Natural killer cell treated with Interleukin-12 subunit alpha and Interleukin-12 subunit beta and Interleukin-15 and Interleukin-18, amount 100 ng/mL, for 72 hours (primary cell): ENCODE measurements at regions not wholly inside any gene's neighbourhood (a gene's known extent, or its start where the extent isn't known, plus 50 kb on each side); places are given as distances from the start of the nearest gene placed in this dataset.

Source experiments
- ATAC-seq, 2 donors: fragments of 150-1000 bp; cut with Tn5 transposase in 1 of 2; sonication (Bioruptor Pico), chemical (Tn5 transposase) in 1 of 2; 2 replicates each; pipeline ENCODE4 v1.10.0; 2021
- DNase-seq: peaks from one replicate; pipeline ENCODE4 v3.0.0; 2022; ENCODE audit warnings: low spot score
- H3K27ac Mint-ChIP-seq, 2 donors: 1 replicate in 1 of 2; 2 replicates in 1 of 2; pipeline ENCODE4 v1.8.0; 2022; ENCODE audit warnings: mixed read lengths in 2 of 2, mild to moderate bottlenecking in 1 of 2, moderate library complexity in 1 of 2
- H3K27me3 Mint-ChIP-seq, 2 donors: 1 replicate in 1 of 2; 2 replicates in 1 of 2; pipeline ENCODE4 v1.8.0; 2022; ENCODE audit warnings: mixed read lengths in 2 of 2
- H3K36me3 Mint-ChIP-seq: one replicate; pipeline ENCODE4 v1.8.0; 2022; ENCODE audit warnings: mixed read lengths
- H3K4me1 Mint-ChIP-seq, 2 donors: 1 replicate in 1 of 2; 2 replicates in 1 of 2; pipeline ENCODE4 v1.8.0; 2022; ENCODE audit warnings: low read depth in 2 of 2, mixed read lengths in 2 of 2, mild to moderate bottlenecking in 1 of 2
- H3K4me3 Mint-ChIP-seq: one replicate; pipeline ENCODE4 v1.8.0; 2022; ENCODE audit warnings: mixed read lengths
- H3K9me3 Mint-ChIP-seq: 2 replicates; pipeline ENCODE4 v1.8.0; 2022; ENCODE audit warnings: mixed read lengths

- Mint-ChIP-seq H3K36me3 (no peaks in the 10 kb centered on the region), H3K27ac (no peak overlapping the region), H3K4me3 (no peak overlapping the region), H3K4me1 (peaks cover 5% of the 10 kb centered on the region in 2 donors), H3K27me3 (peaks cover 24 to 26% of the 10 kb centered on the region in 2 donors), H3K9me3 (no peaks in the 10 kb centered on the region)
- ATAC-seq (no peak), DNase-seq (no peak)
Measured at GRCh38 chr6:17047889-17048288, 54.0 kb upstream of the STMND1 start.

- ATAC-seq = no peak
- Mint-ChIP-seq H3K27me3 (peaks cover 27 to 31% of the 10 kb centered on the region in 2 donors), H3K9me3 (no peaks in the 10 kb centered on the region), H3K4me3 (no peak overlapping the region), H3K4me1 (peaks cover 5% of the 10 kb centered on the region in 2 donors), H3K36me3 (no peaks in the 10 kb centered on the region), H3K27ac (no peak overlapping the region)
- no peak for DNase-seq
Measured at GRCh38 chr6:17045581-17046322, 56.1 kb upstream of the STMND1 start.

- no peak overlapping the region for H3K4me3 Mint-ChIP-seq
- H3K27ac Mint-ChIP-seq = no peak overlapping the region
- no peak for ATAC-seq
- DNase-seq = no peak
- H3K36me3 Mint-ChIP-seq = no peaks in the 10 kb centered on the region
- H3K9me3 Mint-ChIP-seq = no peaks in the 10 kb centered on the region
- H3K27me3 Mint-ChIP-seq = peaks cover 29 to 36% of the 10 kb centered on the region in 2 donors
- peaks cover 5% of the 10 kb centered on the region in 2 donors for H3K4me1 Mint-ChIP-seq
Measured at GRCh38 chr6:17043148-17043522, 58.7 kb upstream of the STMND1 start.

- no peaks in the 10 kb centered on the region for H3K9me3 Mint-ChIP-seq
- no peaks in the 10 kb centered on the region for H3K36me3 Mint-ChIP-seq
- peaks cover 5% of the 10 kb centered on the region in 2 donors for H3K4me1 Mint-ChIP-seq
- ATAC-seq (no peak), DNase-seq (no peak)
- H3K27me3 Mint-ChIP-seq = peaks cover 26 to 39% of the 10 kb centered on the region in 2 donors
- H3K4me3 Mint-ChIP-seq = no peak overlapping the region
- no peak overlapping the region for H3K27ac Mint-ChIP-seq
Measured at GRCh38 chr6:17042422-17043147, 59.3 kb upstream of the STMND1 start.

- Mint-ChIP-seq H3K4me3 (no peak overlapping the region), H3K4me1 (peaks cover 5% of the 10 kb centered on the region in 2 donors), H3K36me3 (no peaks in the 10 kb centered on the region), H3K27ac (no peak overlapping the region), H3K9me3 (no peaks in the 10 kb centered on the region), H3K27me3 (peaks cover 37 to 52% of the 10 kb centered on the region in 2 donors)
- ATAC-seq = no peak
- DNase-seq = no peak
Measured at GRCh38 chr6:17039266-17039665, 62.6 kb upstream of the STMND1 start.

- no peak overlapping the region for H3K4me3 Mint-ChIP-seq
- H3K4me1 Mint-ChIP-seq = peaks cover 4% of the 10 kb centered on the region in 2 donors
- DNase-seq = no peak
- H3K27ac Mint-ChIP-seq = no peak overlapping the region
- H3K9me3 Mint-ChIP-seq = no peaks in the 10 kb centered on the region
- no peak for ATAC-seq
- peaks cover 36 to 51% of the 10 kb centered on the region in 2 donors for H3K27me3 Mint-ChIP-seq
- H3K36me3 Mint-ChIP-seq = no peaks in the 10 kb centered on the region
Measured at GRCh38 chr6:17038316-17038715, 63.5 kb upstream of the STMND1 start.

- H3K36me3 Mint-ChIP-seq = no peaks in the 10 kb centered on the region
- H3K4me1 Mint-ChIP-seq = no peaks in the 10 kb centered on the region
- H3K9me3 Mint-ChIP-seq = no peaks in the 10 kb centered on the region
- DNase-seq (no peak), ATAC-seq (no peak)
- H3K4me3 Mint-ChIP-seq = no peak overlapping the region
- H3K27me3 Mint-ChIP-seq = peaks cover 29 to 53% of the 10 kb centered on the region in 2 donors
- H3K27ac Mint-ChIP-seq = no peak overlapping the region
Measured at GRCh38 chr6:17036065-17036393, 65.8 kb upstream of the STMND1 start.

- H3K27me3 Mint-ChIP-seq = peaks cover 27 to 53% of the 10 kb centered on the region in 2 donors
- no peak overlapping the region for H3K4me3 Mint-ChIP-seq
- no peaks in the 10 kb centered on the region for H3K9me3 Mint-ChIP-seq
- H3K27ac Mint-ChIP-seq = no peak overlapping the region
- DNase-seq (no peak), ATAC-seq (no peak)
- no peaks in the 10 kb centered on the region for H3K36me3 Mint-ChIP-seq
- H3K4me1 Mint-ChIP-seq = no peaks in the 10 kb centered on the region
Measured at GRCh38 chr6:17035257-17036064, 66.4 kb upstream of the STMND1 start.

- no peaks in the 10 kb centered on the region for H3K36me3 Mint-ChIP-seq
- no peaks in the 10 kb centered on the region for H3K4me1 Mint-ChIP-seq
- H3K4me3 Mint-ChIP-seq = no peak overlapping the region
- ATAC-seq (no peak), DNase-seq (no peak)
- H3K9me3 Mint-ChIP-seq = no peaks in the 10 kb centered on the region
- no peak overlapping the region for H3K27ac Mint-ChIP-seq
- peaks cover 21 to 46% of the 10 kb centered on the region in 2 donors for H3K27me3 Mint-ChIP-seq
Measured at GRCh38 chr6:17033746-17034145, 68.1 kb upstream of the STMND1 start.

- Mint-ChIP-seq H3K27ac (no peak overlapping the region), H3K27me3 (peaks cover 23 to 46% of the 10 kb centered on the region in 2 donors), H3K4me3 (no peak overlapping the region), H3K4me1 (no peaks in the 10 kb centered on the region), H3K36me3 (no peaks in the 10 kb centered on the region), H3K9me3 (no peaks in the 10 kb centered on the region)
- ATAC-seq (no peak), DNase-seq (no peak)
Measured at GRCh38 chr6:17032988-17033634, 68.7 kb upstream of the STMND1 start.

GRCh38 chr6:17032590-17032987 lies 69.3 kb upstream of the STMND1 start:
- H3K27me3 Mint-ChIP-seq = peaks cover 20 to 49% of the 10 kb centered on the region in 2 donors
- peaks cover 4% of the 10 kb centered on the region for H3K36me3 Mint-ChIP-seq
- no peak overlapping the region for H3K27ac Mint-ChIP-seq
- peaks cover 0 to 2% of the 10 kb centered on the region in 2 donors for H3K4me1 Mint-ChIP-seq
- DNase-seq = no peak
- H3K9me3 Mint-ChIP-seq = no peaks in the 10 kb centered on the region
- no peak overlapping the region for H3K4me3 Mint-ChIP-seq
- no peak for ATAC-seq

GRCh38 chr6:17031961-17032360 lies 69.9 kb upstream of the STMND1 start:
- Mint-ChIP-seq H3K36me3 (peaks cover 6% of the 10 kb centered on the region), H3K27ac (no peak overlapping the region), H3K4me1 (peaks cover 0 to 8% of the 10 kb centered on the region in 2 donors), H3K4me3 (no peak overlapping the region), H3K27me3 (peaks cover 23 to 50% of the 10 kb centered on the region in 2 donors), H3K9me3 (no peaks in the 10 kb centered on the region)
- ATAC-seq = no peak
- no peak for DNase-seq

- Mint-ChIP-seq H3K4me3 (no peak overlapping the region), H3K36me3 (peaks cover 22% of the 10 kb centered on the region), H3K9me3 (no peaks in the 10 kb centered on the region), H3K27me3 (peaks cover 8 to 20% of the 10 kb centered on the region in 2 donors), H3K27ac (no peak overlapping the region), H3K4me1 (peaks cover 0 to 23% of the 10 kb centered on the region in 2 donors)
- DNase-seq (no peak), ATAC-seq (no peak)
Measured at GRCh38 chr6:17027441-17027840, 74.4 kb upstream of the STMND1 start.
